ENCODE measurements at regions not wholly inside any gene's neighbourhood (a gene's known extent, or its start where the extent isn't known, plus 50 kb on each side); places are given as distances from the start of the nearest gene placed in this dataset.

GRCh38 chr4:140213116-140213515, 59.1 kb upstream of the MAML3 start:
- TF ChIP-seq CTCF (IDR thresholded peaks at IDR 0.05) (no peak), EP300 (IDR thresholded peaks at IDR 0.05) (no peak), POLR2AphosphoS5 (IDR thresholded peaks at IDR 0.05) (no peak)
